Fibroblast of skin of back (primary cell): ENCODE measurements at regions not wholly inside any gene's neighbourhood (a gene's known extent, or its start where the extent isn't known, plus 50 kb on each side); places are given as distances from the start of the nearest gene placed in this dataset.

ENCODE experiments used
- DNase-seq: peaks from one replicate; pipeline ENCODE4 v3.0.0-alpha.2; 2013

DNA sequence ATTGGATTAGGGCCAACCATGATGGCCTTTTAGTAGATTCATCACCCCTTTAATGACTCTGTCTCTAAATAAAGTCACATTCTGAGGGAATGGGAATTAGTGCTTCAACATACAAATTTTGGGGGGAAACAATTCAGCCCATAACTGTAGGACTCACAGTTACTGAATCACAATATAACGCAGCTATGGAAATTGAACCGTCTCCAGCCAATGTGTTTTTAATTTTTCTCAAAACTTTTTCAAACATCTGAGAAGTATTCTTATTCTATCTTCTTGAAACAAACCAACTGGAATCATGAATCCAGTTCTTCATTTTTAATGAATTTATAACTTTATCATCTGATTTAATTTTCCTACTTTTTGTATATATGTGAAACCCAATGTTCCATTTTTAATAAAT lies 373.1 kb upstream of the SYT4 start:
- DNase-seq, result no peak

DNA sequence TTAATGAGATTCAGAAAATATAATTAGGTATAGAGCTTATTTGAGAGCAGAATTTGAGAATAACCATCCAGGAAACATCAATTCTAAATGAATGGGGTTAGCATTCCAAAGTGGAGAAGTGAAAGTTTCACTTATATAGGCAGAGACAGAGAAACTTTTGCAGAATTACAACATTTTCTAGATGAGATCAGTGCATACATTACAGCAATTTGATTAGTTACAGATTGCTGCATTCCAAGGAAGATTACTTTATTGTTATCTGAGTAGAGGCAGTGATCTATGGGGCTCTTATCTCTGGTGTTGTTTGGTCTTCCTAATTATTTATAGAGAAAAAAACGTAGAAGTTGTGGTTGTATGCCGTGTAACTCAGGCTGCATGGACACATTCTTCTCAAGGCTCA lies 373.8 kb upstream of the SYT4 start:
- DNase-seq, result no peak

DNA sequence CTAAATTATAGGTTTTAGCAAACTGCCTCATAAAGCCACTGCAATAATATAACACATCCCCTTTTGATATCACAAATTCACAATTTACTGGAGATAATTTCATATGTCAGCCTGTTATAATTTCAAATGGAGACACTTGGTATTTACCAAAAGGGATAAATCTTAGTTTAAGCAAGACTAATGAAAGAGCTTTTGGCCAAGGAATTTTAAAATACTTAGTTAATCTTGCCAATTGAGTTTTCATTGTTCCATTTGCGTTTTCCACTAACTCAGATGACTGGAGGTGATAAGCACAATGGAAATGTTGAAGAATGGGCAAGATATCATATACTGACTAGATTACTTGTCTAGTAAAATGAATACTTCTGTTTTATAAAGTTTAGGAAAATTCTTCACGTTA lies 379.3 kb upstream of the SYT4 start:
- no peak for DNase-seq

DNA sequence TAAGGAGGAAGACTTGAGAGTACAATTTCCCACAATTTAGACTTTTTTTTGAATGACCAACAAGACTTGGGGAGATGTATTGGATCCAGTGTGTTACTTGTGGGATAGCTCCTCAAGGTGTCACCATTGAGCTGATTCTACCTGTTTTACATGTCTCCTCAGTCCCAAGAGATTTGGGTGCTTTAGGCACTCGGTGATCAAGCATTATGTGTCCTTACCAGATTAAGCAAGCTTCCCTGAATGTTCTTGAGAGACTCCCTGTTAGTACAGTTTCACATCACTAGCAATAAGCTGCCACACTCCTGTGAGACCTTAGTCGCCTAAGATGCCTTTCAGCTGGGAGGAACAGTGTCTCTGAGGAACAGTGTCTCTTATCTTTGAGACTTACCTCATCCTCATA lies 384.3 kb upstream of the SYT4 start:
- DNase-seq, result peak; percentile 76

DNA sequence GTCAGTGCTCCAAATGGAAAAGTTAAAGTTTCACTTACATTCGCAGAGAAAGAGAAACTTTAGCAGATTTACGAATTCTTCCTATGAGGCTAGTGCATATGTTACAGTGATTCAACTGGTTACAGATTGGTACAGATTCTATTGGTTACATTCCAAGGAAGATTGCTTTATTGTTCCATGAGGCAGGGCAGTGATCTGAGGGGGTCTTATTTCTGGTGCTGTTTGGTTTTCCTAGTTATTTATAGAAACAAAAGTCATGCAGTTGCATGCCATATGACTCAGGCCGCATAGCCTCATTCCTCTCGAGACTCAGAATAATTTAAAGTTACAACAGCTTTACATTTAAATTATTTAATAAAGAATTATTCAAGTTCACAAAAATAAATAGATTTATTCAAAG lies 385.4 kb upstream of the SYT4 start:
- peak; percentile 97 for DNase-seq

DNA sequence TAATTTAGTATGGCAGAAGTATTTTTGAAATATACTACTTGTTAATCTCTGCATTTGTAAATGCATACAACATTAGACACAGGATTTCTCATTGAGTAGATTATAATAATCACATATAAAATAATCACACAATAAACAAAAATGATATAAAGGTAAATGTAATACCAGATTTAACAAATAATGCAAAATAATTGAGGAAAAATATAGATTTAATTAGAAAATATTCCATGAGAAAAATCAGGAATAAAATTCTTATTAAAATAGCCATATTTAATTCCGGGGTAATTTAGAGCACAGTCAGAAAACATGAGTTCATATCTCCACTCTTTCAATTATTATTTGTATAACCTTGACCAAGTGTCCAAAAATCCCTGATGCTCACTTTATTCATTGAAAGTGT lies 385.9 kb upstream of the SYT4 start:
- no peak for DNase-seq

DNA sequence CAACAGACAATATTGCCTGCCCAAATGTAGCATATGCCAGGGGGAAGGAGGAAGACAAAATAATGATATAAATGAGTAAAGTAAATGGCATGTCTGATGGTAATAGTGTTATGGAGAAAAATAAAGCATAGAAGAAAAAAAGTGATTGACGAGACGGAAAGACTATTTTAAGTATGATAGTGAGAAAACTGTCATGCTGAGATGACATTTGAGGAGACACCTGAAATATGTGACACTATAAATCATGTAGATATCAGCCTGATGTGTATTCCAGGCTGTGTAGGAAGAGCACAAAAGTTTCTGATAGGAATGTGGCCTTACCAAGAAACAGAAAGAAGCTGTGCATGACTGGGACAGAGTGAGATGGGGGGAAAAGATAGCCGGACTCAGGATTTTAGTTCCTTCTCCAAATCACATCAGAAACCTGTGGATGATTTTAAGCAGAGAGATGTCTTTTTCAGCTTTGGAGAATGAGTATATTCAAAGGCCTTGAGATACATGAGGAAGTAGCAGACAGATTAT lies 387.3 kb upstream of the SYT4 start:
- peak; percentile 45 for DNase-seq

DNA sequence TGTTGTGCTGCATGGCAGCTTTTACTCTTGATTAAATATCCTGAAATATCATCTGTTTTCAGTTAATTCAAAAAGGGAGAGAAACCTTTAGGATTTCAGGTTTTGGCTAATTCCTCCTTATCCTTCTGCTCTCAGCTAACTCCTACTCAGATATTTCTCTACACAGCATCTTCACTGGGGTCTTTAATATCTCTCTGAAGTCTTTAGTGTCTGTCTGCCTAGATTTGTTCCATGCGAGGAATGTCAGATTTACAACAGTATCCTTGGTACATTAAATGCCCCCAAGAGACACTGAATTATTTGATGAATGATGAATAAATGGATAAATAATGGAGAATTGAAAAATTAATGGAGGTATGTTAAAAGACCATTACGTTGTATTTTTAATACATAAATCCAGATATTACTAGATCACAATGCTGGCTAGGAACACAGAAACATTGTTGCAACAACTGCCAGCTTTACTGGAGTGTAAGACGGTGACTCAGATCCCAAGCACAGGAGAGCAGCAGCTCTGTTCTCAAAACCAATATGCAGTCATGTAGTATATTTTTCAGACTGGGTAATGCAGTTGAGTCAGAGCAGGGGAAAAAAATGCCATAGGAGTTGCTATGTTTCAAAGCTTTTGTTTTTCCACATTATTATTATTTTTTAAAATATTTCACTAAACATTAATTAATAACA lies 388.0 kb upstream of the SYT4 start:
- DNase-seq, result peak; percentile 95

DNA sequence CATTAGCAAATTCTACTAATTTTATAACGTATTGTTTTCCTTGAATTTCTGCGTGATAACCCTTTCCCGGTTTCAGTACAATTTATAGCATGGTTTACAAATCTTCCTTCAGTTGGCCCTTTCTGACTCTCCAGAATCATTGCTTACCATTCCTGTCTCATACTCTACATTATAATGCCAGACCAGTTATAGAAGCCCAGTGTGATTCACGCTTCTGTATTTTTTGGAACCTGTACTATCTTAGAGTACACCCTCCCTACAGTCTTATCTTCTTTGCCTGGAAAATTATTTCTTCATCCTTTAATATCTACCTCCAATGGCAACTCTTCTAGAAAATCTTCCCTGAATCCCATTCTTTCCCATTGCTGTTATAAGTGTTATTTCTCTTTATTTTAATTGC lies 391.6 kb upstream of the SYT4 start:
- no peak for DNase-seq

DNA sequence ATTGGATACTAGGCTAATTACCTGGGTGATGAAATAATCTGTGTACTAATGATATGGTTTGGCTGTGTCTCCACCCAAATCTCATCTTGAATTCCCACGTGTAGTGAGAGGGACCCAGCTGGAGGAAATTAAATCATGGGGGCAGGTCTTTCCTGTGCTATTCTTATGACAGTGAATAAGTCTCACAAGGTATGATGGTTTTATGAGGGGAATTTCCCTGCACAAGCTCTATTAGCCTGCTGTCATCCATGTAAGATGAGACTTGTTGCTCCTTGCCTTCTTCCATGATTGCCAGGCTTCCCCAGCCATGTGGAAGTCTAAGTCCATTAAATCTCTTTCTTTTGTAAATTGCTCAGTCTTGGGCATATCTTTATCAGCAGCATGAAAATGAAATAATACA lies 394.1 kb upstream of the SYT4 start:
- no peak for DNase-seq

DNA sequence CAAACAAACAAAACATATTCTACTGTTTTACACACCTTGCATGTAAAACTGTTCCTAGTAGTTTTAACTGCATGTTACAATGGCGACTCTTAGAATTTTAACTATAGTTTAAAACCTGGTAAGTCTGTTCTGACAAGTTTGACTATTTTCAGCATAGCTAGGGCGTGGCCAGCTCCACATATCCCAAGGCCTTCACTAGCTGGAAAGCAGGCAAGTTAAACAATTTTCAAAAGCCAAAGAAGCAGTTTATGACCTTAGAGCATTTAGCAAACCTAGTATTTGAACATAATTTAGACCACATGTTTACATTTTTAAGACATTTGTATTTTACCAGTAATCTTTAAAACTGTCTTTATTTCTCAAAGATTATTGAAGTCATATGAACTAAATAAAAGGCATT lies 402.8 kb upstream of the SYT4 start:
- DNase-seq, result peak; percentile 16

DNA sequence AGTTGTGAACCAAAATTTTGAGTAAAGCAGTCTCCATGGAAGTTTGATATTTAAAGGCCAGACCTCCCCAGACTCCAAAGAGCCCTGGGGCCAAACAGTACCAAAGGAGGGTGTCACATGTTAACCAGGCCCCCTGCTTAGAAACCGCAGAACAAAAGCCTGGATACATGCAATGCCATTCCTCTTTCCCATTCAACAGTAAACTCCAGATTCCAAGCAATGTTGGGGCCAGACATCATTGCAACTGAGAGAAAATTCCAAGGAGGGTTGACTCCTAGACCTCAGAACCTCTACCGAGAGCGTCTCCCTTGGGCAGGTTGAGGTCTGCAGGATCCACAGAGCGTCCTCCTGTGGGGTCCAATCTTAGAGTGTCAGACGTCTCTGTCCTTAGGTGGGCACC lies 404.4 kb upstream of the SYT4 start:
- peak; percentile 53 for DNase-seq

DNA sequence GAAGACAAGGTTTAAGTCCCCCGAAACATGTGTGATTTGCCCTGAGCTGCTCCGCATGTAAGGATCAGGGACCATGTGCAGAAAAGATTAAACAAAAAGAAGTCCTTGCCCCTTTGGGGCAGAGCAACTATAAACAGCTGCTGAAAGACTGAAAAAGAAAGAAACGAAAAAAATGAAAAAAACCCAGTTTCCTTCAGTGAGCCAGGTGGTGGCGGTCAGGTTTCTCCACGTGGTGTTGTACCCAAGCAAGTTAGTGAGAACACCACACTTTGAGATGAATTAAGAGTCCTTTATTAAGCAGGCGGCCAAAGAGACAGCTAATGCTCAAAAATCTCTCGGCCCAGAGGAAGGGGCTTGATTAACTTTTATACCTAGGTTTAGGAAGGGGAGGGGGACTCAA lies 404.9 kb upstream of the SYT4 start:
- no peak for DNase-seq

DNA sequence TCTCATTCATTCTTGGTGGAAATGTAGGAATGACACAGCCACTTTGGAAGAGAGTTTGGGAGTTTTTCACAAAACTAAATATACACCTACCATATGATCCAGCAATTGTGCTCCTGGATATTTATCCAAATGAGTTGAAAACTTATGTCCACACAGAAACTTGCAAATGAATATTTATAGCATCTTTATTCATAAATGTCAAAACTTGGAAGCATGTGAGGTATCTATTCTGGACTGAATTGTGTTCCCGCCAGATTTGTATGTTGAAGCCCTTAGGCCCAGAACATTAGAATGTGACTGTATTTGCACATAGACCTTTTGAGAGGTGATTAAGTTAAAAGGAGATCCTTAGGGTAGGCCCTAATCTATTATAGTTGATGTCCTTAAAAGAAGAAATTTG lies 409.4 kb upstream of the SYT4 start:
- DNase-seq, result no peak

DNA sequence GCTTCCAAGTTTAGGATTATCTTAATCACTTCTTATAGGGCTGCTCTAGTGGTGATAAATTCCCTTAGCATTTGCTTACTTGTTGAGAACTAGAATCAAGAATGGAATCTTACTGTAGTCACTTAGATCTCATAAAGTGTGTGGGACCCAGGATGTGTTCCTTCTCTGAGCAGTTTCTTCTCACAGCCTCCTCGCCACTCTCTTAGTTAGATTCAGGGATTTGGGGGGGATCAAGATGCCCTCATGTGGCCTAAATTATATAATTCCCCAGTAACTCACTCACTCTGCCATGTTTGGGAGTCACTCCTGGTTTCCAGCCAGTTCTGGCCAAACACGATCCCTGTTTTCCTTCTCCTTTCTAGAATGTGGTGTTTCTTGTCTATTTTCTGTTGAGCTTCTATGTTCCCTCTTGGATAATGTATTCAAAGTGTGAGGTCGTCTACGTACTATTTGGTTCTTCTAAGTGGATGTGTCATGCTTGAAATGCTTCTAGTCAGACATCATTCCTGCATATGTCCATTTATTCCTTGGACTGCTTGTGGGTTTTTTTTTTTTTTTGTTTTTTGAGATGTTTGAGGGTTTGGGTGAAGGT lies 414.9 kb upstream of the SYT4 start:
- peak; percentile 89 for DNase-seq

DNA sequence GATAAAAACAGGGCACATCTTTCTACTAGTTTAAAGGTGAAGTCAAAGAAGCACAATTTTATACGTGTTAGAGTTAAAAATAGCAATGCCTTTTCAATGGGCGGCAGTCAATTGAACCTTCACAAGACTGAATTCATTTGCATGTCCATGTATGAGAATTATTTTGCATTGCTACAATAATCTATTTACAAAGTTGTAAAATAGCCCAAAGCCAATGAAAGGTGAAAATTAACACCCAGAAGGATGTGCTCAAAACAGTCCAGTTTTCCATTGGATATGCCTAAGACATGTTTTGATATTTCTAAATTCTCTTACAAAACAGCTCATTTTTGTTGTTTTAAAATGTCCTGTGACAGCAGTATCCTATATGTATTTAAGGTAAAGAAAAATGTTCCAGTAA lies 425.1 kb upstream of the SYT4 start:
- DNase-seq, result no peak

DNA sequence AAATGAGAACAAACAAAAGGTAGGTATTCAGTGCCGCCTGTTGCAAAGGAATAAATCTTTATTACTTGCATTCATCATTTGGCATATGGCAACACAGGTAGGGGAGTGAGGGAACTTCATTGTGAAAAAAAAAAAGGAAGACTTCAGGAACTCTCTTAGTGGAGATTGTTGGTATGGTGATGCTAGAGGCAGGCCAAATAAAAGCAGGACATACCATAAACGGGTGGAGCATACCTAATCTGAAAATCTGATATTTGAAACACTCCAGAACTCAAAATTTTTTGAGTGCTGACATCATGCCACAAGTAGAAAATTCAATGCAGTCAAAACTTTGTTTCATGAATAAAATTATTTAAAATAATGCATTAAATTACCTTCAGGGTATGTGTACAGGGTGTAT lies 425.8 kb upstream of the SYT4 start:
- DNase-seq, result no peak

DNA sequence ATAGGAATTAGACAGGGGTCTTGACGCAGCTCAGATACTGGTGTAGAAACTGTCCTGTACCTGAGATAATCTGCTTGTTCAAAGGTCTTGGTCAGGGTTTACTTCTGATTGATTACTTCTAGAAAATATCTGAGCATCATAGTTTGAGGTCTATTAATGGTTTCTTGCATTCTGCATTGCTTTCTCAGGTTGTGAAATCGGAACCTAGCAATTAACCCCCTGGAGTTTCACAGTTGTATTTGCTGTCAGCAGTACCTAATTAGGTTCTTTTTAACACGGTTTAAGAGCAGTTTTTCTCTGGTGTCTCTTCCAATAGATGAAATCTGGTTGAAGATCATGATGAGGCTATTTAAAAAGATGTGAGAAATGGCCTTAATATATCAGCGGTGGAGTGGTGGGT lies 428.6 kb upstream of the SYT4 start:
- DNase-seq, result no peak

DNA sequence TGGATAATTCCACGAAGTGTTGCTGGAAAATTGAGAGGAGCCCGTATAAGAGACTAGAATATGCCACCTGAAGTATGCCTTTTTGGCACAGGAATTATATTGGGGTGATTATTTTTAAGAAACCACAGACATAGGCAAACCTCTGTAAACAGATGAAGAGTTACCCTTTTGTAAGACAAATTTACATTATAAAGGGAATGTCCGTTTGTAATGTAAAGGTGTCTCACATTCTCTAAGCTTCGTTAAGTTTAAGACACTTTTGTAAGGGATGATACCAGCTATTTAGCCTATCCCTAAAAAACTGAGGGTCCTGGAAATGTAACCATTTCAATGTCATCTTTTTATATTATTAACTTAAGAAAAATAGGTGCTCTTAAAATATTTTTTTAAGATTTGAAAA lies 432.8 kb upstream of the SYT4 start:
- no peak for DNase-seq

DNA sequence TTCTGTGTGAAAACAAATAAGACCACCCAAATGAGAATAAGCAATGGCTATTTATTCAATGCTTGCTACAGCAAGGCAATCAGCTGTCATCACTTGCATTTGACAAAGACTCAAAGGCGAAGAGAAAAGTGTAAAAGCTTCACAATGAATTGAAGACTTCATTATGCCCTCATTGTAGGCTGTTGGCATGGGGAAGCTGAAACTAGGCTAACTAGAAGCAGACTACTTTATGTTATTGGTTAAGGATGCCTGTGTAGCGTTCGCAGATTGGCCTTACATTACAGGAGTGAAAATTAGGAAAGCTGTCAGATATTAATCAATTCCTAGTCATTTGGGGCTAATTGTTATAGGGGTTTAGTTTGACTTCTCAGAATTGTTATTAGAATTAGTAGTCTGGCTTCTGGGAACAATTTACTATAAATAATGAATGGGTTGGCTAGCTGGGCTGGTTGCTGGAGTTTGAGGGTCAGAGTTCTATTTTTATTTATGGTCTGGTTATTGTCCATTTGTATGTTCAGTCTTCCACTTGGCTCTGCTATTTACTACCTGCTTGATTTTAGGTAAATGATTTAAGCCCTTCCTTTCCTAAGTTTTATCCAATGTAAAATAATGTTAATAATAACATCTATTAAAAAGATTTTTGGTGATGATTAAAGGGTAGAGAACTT lies 437.2 kb upstream of the SYT4 start:
- no peak for DNase-seq

DNA sequence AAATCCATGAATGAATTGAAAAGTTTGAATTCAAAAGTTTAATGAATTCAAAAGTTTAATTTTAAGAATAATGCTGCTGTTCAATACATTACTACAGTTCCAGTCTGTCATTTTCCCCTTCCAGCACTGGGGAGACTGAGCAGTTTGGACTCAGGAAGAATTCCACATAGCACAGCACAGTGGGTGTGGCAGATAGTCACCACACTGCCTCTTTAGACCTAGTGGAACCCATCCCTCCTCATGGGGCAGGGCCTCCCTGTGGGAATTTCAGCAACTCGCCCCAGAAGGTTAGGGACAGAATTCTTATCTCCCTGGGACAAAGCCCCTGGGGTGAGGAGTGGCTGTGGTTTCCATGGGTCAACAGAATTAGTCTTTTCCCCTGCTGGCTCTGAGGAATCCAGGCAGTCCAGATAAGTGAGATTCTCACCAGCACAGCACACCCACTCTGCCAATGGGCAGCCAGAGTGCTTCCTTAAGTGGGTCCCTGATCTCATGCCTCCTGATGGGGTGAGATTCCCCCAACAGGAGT lies 442.0 kb upstream of the SYT4 start:
- DNase-seq, result peak; percentile 48

DNA sequence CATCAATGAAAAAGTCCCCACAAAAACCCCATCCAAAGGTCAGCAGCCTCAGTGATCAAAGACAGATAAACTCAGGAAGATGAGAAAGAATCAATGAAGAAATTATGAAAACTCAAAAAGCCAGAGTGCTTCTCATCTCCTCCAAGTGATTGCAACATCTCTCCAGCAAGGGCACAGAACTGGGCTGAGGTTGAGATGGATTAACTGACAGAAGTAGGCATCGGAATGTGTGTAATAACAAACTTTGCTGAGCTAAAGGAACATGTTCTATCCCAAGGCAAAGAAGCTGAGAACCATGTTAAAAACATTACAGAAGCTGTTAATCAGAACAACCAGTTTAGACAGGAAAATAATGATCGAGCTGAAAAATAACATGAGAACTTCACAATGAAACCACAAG lies 442.8 kb upstream of the SYT4 start:
- DNase-seq, result peak; percentile 56

DNA sequence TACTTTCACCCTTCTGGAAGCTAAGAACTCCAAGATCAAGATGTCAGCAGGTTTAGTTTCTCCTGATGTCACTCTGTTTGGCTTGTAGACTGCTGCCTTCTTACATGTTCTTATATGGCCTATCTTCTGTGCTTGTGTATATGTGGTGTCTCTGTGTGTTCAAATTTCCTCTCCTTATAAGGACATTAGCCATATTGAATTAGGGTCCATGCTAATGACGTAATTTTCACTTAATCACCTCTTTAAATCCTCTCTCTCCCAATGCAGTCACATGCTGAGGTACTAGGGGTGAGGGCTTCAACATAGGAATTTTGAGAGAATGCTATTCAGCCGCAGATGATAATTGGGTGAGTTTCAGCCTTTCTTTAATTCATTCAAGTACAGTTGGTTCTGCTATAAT lies 458.3 kb upstream of the SYT4 start:
- peak; percentile 1 for DNase-seq
